Upper lobe of left lung (tissue), 4 donors: ENCODE measurements at regions not wholly inside any gene's neighbourhood (a gene's known extent, or its start where the extent isn't known, plus 50 kb on each side); places are given as distances from the start of the nearest gene placed in this dataset.

Source experiments
- CTCF ChIP-seq, 6 experiments: fragments of 450-650 bp in 4 of 6; fragments of 200-600 bp in 2 of 6; sonication (generic) in 2 of 6; IDR thresholded peaks; one replicate each; pipeline ENCODE4 v1.5.1; 2016 to 2019; ENCODE audit warnings: antibody characterized with exemption in 6 of 6
- POLR2A ChIP-seq, 4 donors: fragments of 450-650 bp; IDR thresholded peaks; one replicate each; pipeline ENCODE4 v1.5.1; 2016 to 2017; ENCODE audit warnings: antibody characterized with exemption in 4 of 4, mild to moderate bottlenecking in 2 of 4

GRCh38 chr6:97422171-97422570 is 139.2 kb upstream of the MMS22L start:
- TF ChIP-seq CTCF (IDR thresholded peaks at IDR 0.05) (no peak), POLR2A (IDR thresholded peaks at IDR 0.05) (no peak)
